ENCODE measurements at regions not wholly inside any gene's neighbourhood (a gene's known extent, or its start where the extent isn't known, plus 50 kb on each side); places are given as distances from the start of the nearest gene placed in this dataset.

DNA sequence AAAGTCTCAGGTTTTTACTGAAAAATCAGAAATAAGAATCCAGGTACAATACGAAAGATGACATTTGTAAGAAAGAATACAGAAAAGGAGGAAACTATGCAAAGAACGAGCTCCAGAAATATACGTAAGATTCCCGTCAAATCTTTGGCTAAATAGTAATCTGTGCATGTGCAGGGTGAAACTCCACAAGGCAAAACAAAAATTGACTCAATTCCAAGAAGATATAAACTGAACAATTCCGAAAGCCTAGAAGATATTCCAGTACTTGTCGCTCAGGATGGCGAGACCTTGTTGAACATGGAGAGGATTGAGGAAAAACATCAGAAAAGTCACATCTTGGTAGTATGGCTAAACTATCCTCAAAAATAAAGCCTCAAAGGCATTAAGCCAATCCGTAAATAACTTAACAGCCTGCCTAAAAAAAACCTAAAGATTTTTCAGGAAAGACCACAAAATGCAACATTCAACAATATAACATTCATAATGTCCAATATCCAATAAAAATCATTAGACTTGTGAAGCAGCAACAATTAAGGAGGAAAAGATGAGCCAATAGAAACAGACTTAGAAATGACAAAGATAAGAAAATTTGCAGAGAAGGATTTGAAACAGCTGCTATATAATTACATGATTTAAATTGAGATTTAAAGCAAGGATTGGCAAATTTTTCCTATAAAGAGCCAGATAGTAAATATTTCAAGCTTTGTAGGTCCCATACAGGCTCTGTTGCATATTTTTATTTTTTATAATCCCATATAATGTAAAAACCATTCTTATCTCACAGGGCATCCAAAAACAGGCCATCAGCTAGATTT, 166.4 kb upstream of the UBASH3B start:
- ATAC-seq (no peak), DNase-seq (ENCODE audit: low read depth, low spot score) (no peak)
- Histone ChIP-seq H3K4me2 (ENCODE audit: low read length) (no peak overlapping the region), H3K27me3 (ENCODE audit: insufficient read depth, low read length) (no peaks in the 10 kb centered on the region), H3K27ac (ENCODE audit: low read depth, low read length) (no peak overlapping the region), H3K79me2 (ENCODE audit: insufficient read depth, low read length) (no peaks in the 10 kb centered on the region), H3K9me3 (ENCODE audit: control insufficient read depth in 1 of 2, insufficient read depth in 1 of 2, low read depth in 1 of 2, low read length in 2 of 2) (peaks cover 0 to 2% of the 10 kb centered on the region in 2 experiments; a peak in 1 of 4 replicates), H3K4me3 (replicated peaks in 1 of 2; ENCODE audit: low read depth in 1 of 2, low read length in 2 of 2) (no peak overlapping the region), H3K9ac (ENCODE audit: low read length) (no peak overlapping the region), H3K4me1 (ENCODE audit: control insufficient read depth in 1 of 2, insufficient read depth in 2 of 2, low read length in 2 of 2) (no peaks in the 10 kb centered on the region), H4K20me1 (ENCODE audit: insufficient read depth) (no peaks in the 10 kb centered on the region), H3K36me3 (ENCODE audit: control insufficient read depth in 1 of 2, insufficient read depth in 2 of 2, low read length in 2 of 2) (no peaks in the 10 kb centered on the region), H3K9me2 (ENCODE audit: insufficient read depth) (no peaks in the 10 kb centered on the region), H2AFZ (ENCODE audit: low read depth, low read length, poor library complexity, severe bottlenecking) (no peak overlapping the region)
- ChIA-PET RAD21 (ENCODE audit: low non-redundant PET in 1 of 2, low total read pairs in 2 of 2, uncharacterized antibody in 2 of 2, unreplicated experiment in 2 of 2) (no interaction called here), POLR2A (no interaction called here), CTCF (interaction anchor here (1.2 to 1.3 kb wide), 2 partner anchors 17 to 534 kb away, joined by 3 read pairs; no protein-coding TSS in a partner anchor)
- TF ChIP-seq, protein P1, sequence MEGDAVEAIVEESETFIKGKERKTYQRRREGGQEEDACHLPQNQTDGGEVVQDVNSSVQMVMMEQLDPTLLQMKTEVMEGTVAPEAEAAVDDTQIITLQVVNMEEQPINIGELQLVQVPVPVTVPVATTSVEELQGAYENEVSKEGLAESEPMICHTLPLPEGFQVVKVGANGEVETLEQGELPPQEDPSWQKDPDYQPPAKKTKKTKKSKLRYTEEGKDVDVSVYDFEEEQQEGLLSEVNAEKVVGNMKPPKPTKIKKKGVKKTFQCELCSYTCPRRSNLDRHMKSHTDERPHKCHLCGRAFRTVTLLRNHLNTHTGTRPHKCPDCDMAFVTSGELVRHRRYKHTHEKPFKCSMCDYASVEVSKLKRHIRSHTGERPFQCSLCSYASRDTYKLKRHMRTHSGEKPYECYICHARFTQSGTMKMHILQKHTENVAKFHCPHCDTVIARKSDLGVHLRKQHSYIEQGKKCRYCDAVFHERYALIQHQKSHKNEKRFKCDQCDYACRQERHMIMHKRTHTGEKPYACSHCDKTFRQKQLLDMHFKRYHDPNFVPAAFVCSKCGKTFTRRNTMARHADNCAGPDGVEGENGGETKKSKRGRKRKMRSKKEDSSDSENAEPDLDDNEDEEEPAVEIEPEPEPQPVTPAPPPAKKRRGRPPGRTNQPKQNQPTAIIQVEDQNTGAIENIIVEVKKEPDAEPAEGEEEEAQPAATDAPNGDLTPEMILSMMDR (IDR thresholded peaks at IDR 0.05 in 2 of 3, conservative IDR thresholded peaks at IDR 0.05 in 1 of 3; ENCODE audit: borderline replicate concordance in 1 of 3, insufficient read depth in 1 of 3, low read depth in 2 of 3, low read length in 2 of 3) = no peak
- TF ChIP-seq ZFX (IDR thresholded peaks at IDR 0.05) = no peak
- no peak for TF ChIP-seq JUND (IDR thresholded peaks at IDR 0.05)
- no peak for TF ChIP-seq RAD21 (IDR thresholded peaks at IDR 0.05; ENCODE audit: low read depth)
- no peak for TF ChIP-seq SIN3A (IDR thresholded peaks at IDR 0.05; ENCODE audit: low read depth)
- TF ChIP-seq CBX3 (IDR thresholded peaks at IDR 0.05; ENCODE audit: low read depth) = no peak
- TF ChIP-seq EGR1 (IDR thresholded peaks at IDR 0.05; ENCODE audit: low read depth) = no peak
- TF ChIP-seq, protein P2, sequence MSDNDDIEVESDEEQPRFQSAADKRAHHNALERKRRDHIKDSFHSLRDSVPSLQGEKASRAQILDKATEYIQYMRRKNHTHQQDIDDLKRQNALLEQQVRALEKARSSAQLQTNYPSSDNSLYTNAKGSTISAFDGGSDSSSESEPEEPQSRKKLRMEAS (IDR thresholded peaks at IDR 0.05) = no peak
- TF ChIP-seq POLR2A (IDR thresholded peaks at IDR 0.05; ENCODE audit: borderline replicate concordance, extremely low read depth, insufficient read depth, insufficient read length) = no peak
- BruUV-seq (replicated peaks) = no TSS peak
- intact Hi-C loops (cut with micrococcal nuclease) = no loop called here

All from HCT116 (cell line).